ENCODE measurements at regions not wholly inside any gene's neighbourhood (a gene's known extent, or its start where the extent isn't known, plus 50 kb on each side); places are given as distances from the start of the nearest gene placed in this dataset.

DNA sequence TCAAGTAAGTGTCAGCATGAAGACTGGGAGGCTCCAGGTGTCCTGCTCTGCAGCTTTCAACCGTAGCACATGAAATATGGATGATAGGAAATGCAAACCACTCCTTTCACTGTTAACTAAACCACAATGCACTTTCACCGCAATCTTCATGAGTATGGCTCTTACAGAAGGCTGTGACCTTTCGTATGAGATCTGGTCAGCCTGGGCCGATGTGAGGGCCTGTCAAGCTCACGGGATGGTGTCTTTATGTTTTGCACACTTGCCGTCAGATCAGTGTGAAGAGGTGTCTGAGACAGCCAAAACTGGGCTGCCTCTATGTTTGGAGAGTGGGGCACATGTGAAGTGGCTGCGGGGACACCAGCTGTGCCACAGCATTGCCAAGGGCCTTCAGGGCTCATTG, 62.8 kb upstream of the AFF3 start:
- DNase-seq (ENCODE audit: low read depth, low spot score): no peak
- H3K4me3 ChIP-seq (ENCODE audit: low read depth, low read length): no peak overlapping the region
- TF ChIP-seq, protein P1, sequence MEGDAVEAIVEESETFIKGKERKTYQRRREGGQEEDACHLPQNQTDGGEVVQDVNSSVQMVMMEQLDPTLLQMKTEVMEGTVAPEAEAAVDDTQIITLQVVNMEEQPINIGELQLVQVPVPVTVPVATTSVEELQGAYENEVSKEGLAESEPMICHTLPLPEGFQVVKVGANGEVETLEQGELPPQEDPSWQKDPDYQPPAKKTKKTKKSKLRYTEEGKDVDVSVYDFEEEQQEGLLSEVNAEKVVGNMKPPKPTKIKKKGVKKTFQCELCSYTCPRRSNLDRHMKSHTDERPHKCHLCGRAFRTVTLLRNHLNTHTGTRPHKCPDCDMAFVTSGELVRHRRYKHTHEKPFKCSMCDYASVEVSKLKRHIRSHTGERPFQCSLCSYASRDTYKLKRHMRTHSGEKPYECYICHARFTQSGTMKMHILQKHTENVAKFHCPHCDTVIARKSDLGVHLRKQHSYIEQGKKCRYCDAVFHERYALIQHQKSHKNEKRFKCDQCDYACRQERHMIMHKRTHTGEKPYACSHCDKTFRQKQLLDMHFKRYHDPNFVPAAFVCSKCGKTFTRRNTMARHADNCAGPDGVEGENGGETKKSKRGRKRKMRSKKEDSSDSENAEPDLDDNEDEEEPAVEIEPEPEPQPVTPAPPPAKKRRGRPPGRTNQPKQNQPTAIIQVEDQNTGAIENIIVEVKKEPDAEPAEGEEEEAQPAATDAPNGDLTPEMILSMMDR (IDR thresholded peaks at IDR 0.05; ENCODE audit: low read depth, low read length): no peak
- in situ Hi-C loops (cut with HindIII; ENCODE audit: low sequenced_read_pairs): no loop called here

DNA sequence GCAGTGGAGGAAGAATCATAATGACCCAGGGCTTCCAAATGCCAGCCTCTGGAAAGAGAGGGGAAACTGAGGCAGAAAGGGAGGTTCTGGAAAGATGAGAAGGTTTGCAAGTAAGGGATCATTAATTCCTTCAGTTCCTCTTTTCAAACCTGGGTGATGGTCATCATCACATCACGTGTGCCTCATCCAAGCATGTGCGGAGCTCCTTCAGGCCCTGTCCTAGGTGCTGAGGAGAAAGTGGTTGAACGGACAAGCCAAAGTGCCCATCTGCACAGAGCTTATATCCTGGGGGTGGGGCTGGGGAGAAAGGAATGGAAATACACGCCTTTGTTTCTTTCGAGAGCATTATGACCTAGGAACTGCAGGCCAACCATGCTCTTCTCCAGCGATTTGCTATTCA, 60.2 kb upstream of the AFF3 start:
- H3K4me3 ChIP-seq (ENCODE audit: low read depth, low read length): no peak overlapping the region
- TF ChIP-seq, protein P1 (IDR thresholded peaks at IDR 0.05; ENCODE audit: low read depth, low read length): no peak
- no peak for DNase-seq (ENCODE audit: low read depth, low spot score)
- in situ Hi-C loops (cut with HindIII; ENCODE audit: low sequenced_read_pairs): no loop called here

DNA sequence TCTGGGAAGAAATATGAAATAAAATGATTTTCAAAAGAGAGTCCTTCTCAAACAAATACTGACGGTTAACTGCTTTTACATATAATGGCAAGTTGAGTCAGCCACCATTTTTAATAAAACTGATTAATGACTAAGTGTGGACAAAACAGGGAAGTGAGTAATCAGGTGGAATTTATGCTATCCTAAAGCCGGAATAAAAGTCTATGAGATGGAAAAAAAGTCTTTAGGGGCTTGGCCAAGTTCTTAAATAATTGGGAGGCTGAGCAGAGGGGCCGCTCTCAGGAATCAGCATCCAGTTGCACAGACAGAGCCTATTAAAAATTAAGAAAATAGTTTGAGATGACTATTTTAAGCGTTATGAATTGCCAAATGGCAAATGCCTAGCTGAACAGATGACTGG, 58.6 kb upstream of the AFF3 start:
- in situ Hi-C loops (cut with HindIII; ENCODE audit: low sequenced_read_pairs): no loop called here
- TF ChIP-seq, protein P1 (IDR thresholded peaks at IDR 0.05; ENCODE audit: low read depth, low read length): no peak
- no peak overlapping the region for H3K4me3 ChIP-seq (ENCODE audit: low read depth, low read length)
- DNase-seq (ENCODE audit: low read depth, low spot score): peak; percentile 36

DNA sequence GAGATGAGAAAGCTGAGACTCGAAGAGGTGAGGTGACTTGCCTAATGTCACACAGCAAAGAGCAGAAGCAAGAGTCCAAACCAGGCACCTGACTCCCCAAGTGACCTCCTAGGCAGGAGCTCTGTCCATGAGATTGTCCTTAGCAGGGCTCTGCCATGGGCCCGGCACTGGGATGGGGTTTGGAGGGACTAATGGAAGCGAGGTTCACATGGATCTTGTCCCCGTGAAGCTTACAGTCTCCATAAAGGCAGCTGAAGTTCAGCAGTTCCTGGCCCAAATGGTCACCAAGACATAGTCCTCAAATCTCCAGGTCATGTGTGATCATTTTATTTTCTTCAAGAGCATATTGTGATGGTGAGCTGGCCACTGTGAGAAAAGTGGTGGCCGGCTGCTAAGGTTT, 57.0 kb upstream of the AFF3 start:
- in situ Hi-C loops (cut with HindIII; ENCODE audit: low sequenced_read_pairs): no loop called here
- no peak overlapping the region for H3K4me3 ChIP-seq (ENCODE audit: low read depth, low read length)
- TF ChIP-seq, protein P1 (IDR thresholded peaks at IDR 0.05; ENCODE audit: low read depth, low read length): no peak
- DNase-seq (ENCODE audit: low read depth, low spot score): no peak

DNA sequence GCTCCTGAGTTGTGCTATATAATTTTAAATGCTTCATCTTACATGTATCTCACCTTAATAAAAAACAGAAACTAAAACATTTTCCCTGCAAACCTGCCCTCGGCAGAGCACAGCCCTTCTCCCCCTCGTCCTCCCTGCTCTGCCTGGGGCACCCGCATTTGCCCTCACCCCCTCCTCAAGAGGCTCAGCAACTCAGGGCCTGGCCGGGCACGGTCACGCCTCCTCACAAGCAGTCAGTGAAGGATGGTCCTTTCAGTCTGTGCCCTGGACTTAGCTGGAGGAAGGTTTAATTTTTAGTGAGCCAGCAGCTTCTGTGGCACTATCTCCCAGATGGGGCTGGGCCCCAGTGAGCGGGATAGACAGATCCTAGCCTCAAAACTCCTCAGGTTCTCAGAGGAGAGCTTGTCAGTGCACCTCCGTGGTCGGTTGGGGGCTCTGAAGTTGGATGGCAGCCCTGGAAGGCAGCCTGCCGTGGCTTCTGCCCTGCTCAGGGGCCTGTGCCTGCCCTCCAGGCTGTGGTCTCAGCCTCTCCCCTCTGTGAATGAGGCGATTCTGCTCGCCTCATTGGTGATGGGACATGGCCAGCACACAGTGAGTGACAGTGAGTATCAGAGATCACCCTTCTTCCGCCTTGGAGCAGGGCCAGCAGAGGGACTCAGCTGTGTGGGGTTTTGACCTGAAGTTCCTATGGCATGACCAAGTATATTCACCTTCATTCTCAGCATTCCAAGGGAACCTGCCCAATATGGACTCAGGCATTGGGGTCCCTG, 56.3 kb upstream of the AFF3 start:
- TF ChIP-seq, protein P1 (IDR thresholded peaks at IDR 0.05; ENCODE audit: low read depth, low read length): no peak
- in situ Hi-C loops (cut with HindIII; ENCODE audit: low sequenced_read_pairs): no loop called here
- DNase-seq (ENCODE audit: low read depth, low spot score): no peak
- H3K4me3 ChIP-seq (ENCODE audit: low read depth, low read length): no peak overlapping the region

DNA sequence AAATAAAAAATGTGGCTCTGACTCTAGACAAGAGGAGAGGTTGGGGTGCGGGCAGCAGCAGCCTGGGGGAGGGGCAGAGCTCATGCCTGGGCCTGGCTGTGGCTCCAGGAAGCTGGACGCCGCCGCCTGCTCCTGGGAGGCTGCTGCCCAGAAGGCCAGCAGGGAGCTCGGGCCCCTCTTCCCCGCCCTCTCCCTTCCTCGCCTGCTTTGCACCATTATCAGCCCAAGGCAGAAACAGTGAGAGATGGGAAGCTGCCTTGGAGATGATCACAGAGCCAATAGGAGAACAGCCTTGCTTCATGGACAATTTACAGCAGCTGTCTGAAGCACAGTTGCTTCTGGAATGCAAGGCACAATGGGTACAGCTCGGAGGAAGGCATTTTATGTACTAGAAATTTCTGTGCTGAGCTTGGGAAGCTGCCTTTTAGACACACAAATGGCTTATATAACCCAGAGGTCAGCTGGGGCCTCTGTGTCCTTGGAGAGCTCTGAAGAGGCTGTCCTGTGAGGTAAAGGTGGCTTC, 55.3 kb upstream of the AFF3 start:
- in situ Hi-C loops (cut with HindIII; ENCODE audit: low sequenced_read_pairs): no loop called here
- DNase-seq (ENCODE audit: low read depth, low spot score): peak; percentile 75
- no peak overlapping the region for H3K4me3 ChIP-seq (ENCODE audit: low read depth, low read length)
- TF ChIP-seq, protein P1 (IDR thresholded peaks at IDR 0.05; ENCODE audit: low read depth, low read length): no peak
